HepG2 (cell line): ENCODE measurements at regions not wholly inside any gene's neighbourhood (a gene's known extent, or its start where the extent isn't known, plus 50 kb on each side); places are given as distances from the start of the nearest gene placed in this dataset.
"Not testable (repeated sequence)": the region's sequence is repeated elsewhere in the genome, so short reads cannot be mapped to it uniquely, and the experiment has no call there.

Source experiments
- ATAC-seq: fragments of 200-7000 bp; cut with Tn5 transposase; 3 replicates; pipeline ENCODE4 v1.9.1; 2020; ENCODE audit warnings: mild to moderate bottlenecking, moderate library complexity
- BruUV-seq: library from RNA; stranded (reverse); fragments of 400-500 nt; replicated peaks from 2 replicates; lab custom pipeline; 2021; lab: Mats Ljungman, UMichigan
- CTCF ChIA-PET: fragments of 300-600 bp; formaldehyde crosslinking; extraction: SDS; loops from one replicate; lab custom pipeline; 2021; ENCODE audit warnings: low total read pairs, inconsistent platforms, low intra/inter-chr PET ratio; lab: Yijun Ruan, JAX
- POLR2A ChIA-PET: fragments of 350-600 bp; sonication (Branson Sonifier 250); formaldehyde crosslinking; loops from one replicate; lab custom pipeline; 2020; ENCODE audit warnings: antibody characterized with exemption, inconsistent platforms; lab: Yijun Ruan, JAX
- DNase-seq: peaks from one replicate; pipeline ENCODE4 v3.0.0-alpha.2; 2015; ENCODE audit warnings: low spot score
- FAIRE-seq: peaks from 3 replicates; lab custom pipeline; 2011; peaks lifted over from hg19 to GRCh38; lab: Jason Lieb, UNC
- H2AFZ ChIP-seq: one replicate; pipeline ENCODE4 v1.6.1; 2011; ENCODE audit warnings: low read length, inconsistent platforms
- H3K27ac ChIP-seq: fragments of 300-600 bp; 3 replicates; pipeline ENCODE4 v1.8.0; 2011; ENCODE audit warnings: mixed run types, mild to moderate bottlenecking, mixed read lengths, low read length, inconsistent platforms; ENCODE audit not compliant: insufficient read depth; ENCODE audit errors: extremely low read length
- H3K27me3 ChIP-seq, 2 experiments: fragments of 200-600 bp in 1 of 2; 2 replicates in 1 of 2; 3 replicates in 1 of 2; pipeline versions ENCODE4 v1.6.0 to v1.8.0; 2011; ENCODE audit warnings: low read length in 2 of 2, mild to moderate bottlenecking in 2 of 2, moderate library complexity in 2 of 2, inconsistent platforms in 1 of 2; ENCODE audit not compliant: insufficient read depth in 2 of 2, control insufficient read depth in 1 of 2
- H3K36me3 ChIP-seq, 2 experiments: fragments of 200-600 bp in 1 of 2; replicated peaks in 1 of 2; 2 replicates in 1 of 2; 3 replicates in 1 of 2; pipeline versions ENCODE4 v1.5.1 to v1.8.0; 2011; ENCODE audit warnings: low read length in 2 of 2, inconsistent platforms in 1 of 2; ENCODE audit not compliant: insufficient read depth in 2 of 2, control insufficient read depth in 1 of 2
- H3K4me1 ChIP-seq: 2 replicates; pipeline ENCODE4 v1.5.1; 2012; ENCODE audit warnings: low read length, inconsistent platforms; ENCODE audit not compliant: insufficient read depth
- H3K4me2 ChIP-seq: 2 replicates; pipeline ENCODE4 v1.6.0; 2011; ENCODE audit warnings: low read depth, low read length, inconsistent platforms
- H3K4me3 ChIP-seq, 3 experiments: fragments of 200-600 bp in 1 of 3; sonication (generic), shearing (Covaris generic) in 1 of 3; replicated peaks in 1 of 3; 2 replicates each; pipeline ENCODE4 v1.5.1; 2011 to 2016; ENCODE audit warnings: low read length in 3 of 3, inconsistent platforms in 2 of 3, low read depth in 2 of 3, mild to moderate bottlenecking in 2 of 3, control low read depth in 1 of 3, mixed read lengths in 1 of 3; ENCODE audit not compliant: insufficient read depth in 1 of 3
- H3K79me2 ChIP-seq: one replicate; pipeline ENCODE4 v1.6.1; 2011; ENCODE audit warnings: low read length, inconsistent platforms; ENCODE audit not compliant: insufficient read depth
- H3K9ac ChIP-seq: 2 replicates; pipeline ENCODE4 v1.6.0; 2011; ENCODE audit warnings: mild to moderate bottlenecking, low read depth, low read length, inconsistent platforms; ENCODE audit not compliant: insufficient read depth
- H3K9me3 ChIP-seq: 2 replicates; pipeline ENCODE4 v1.5.1; 2012; ENCODE audit warnings: mild to moderate bottlenecking, low read length
- H4K20me1 ChIP-seq: 2 replicates; pipeline ENCODE4 v1.6.0; 2011; ENCODE audit warnings: inconsistent platforms, mild to moderate bottlenecking, low read length, moderate library complexity; ENCODE audit not compliant: insufficient read depth
- ZFY ChIP-seq: sonication (generic); formaldehyde crosslinking; IDR thresholded peaks from 2 replicates; pipeline ENCODE4 v1.4.0; 2020; ENCODE audit warnings: missing genetic modification reagents
- ZNF530 ChIP-seq: sonication (generic); formaldehyde crosslinking; IDR thresholded peaks from 2 replicates; pipeline ENCODE4 v1.5.0; 2020; ENCODE audit warnings: low read depth, mild to moderate bottlenecking, missing genetic modification reagents
- WGBS: methylation state at CpG from one replicate; pipeline ENCODE4 v1.1.6; 2017; ENCODE audit warnings: low lambda C conversion rate; 5-methylcytosine and 5-hydroxymethylcytosine counted together
- in situ Hi-C: cut with HindIII; loops from 2 replicates; pipeline ENCODE4 v1.10.0; 2017; ENCODE audit warnings: low pct_unique_long_range_greater_than_20kb; ENCODE audit not compliant: extremely low pct_ligation_motif_present
- intact Hi-C: fragments of 100-400 bp; cut with micrococcal nuclease; formaldehyde crosslinking; loops from one replicate; pipeline ENCODE4 v1.10.0; 2022; ENCODE audit not compliant: unreplicated experiment

DNA sequence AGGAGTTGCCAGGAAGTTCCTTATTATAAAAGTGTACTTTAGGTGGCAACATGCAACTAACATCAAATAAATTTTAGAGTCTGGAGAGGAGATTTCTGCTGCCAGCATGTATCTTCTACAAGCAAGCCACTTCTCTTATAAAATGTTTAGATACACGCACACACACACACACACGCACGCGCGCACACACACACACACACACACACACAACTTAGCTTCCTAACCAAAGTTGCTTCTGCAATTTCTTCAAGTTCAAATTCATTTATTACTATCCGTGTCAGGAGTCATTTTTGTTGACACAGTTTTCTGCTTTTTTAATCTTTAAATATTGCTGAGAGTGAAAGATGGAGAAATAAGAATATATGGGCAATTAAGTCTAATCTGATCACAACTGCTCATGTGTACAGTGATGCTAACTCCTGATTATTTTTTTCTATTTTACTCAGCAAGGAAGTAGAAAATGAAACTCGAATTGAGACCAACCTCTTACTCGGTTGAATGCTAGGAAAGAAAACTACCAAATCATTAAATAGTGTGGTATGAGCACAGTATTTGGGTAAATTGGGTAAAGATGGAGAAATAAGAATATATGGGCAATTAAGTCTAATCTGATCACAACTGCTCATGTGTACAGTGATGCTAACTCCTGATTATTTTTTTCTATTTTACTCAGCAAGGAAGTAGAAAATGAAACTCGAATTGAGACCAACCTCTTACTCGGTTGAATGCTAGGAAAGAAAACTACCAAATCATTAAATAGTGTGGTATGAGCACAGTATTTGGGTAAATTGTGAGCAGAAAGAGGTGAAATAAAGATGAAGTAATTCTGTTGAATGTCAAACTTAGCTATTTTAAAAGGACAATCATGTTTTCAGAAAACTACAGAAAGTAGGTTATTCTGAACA lies 554.1 kb upstream of the MBL2 start:
- H3K4me3 ChIP-seq, H3K79me2 ChIP-seq, H4K20me1 ChIP-seq, H3K9ac ChIP-seq, DNase-seq, CTCF ChIA-PET, H3K4me2 ChIP-seq, H3K4me1 ChIP-seq, H2AFZ ChIP-seq, intact Hi-C loops, BruUV-seq, H3K9me3 ChIP-seq, ATAC-seq, H3K36me3 ChIP-seq, H3K27me3 ChIP-seq, FAIRE-seq, in situ Hi-C loops, POLR2A ChIA-PET, H3K27ac ChIP-seq: not testable (repeated sequence)
- 14% methylated on average over 10 of the region's 10 CpGs for WGBS

DNA sequence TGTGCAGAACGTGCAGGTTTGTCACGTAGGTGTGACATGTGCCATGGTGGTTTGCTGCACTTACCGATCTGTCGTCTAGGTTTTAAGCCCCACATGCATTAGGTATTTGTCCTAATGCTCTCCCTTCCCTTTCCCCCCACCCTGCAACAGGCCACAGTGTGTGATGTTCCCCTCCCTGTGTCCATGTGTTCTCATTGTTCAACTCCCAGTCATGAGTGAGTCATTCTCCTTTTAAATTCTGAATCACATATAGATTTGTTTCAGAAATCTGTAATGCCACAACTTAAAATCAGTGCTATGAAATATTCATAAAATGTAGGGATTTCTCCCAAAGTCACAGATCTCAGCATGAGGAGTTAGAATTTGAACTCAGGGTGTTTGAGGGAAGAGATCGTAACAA lies 552.5 kb upstream of the MBL2 start:
- no peaks in the 10 kb centered on the region for H3K36me3 ChIP-seq
- no peak overlapping the region for H3K27ac ChIP-seq
- H4K20me1 ChIP-seq: no peaks in the 10 kb centered on the region
- no peak overlapping the region for H3K4me2 ChIP-seq
- intact Hi-C loops (no loop called here), in situ Hi-C loops (no loop called here)
- no peak overlapping the region for H3K4me3 ChIP-seq
- DNase-seq (no peak), ATAC-seq (no peak), FAIRE-seq (no peak)
- no peaks in the 10 kb centered on the region for H3K4me1 ChIP-seq
- H3K79me2 ChIP-seq: no peaks in the 10 kb centered on the region
- ChIA-PET POLR2A (no interaction called here), CTCF (no interaction called here)
- TF ChIP-seq ZFY (CRISPR knock-in tag) (no peak), ZNF530 (CRISPR knock-in tag) (no peak)
- WGBS: 33% methylated on average over 5 of the region's 5 CpGs
- no peak overlapping the region for H3K9ac ChIP-seq
- H3K9me3 ChIP-seq: no peaks in the 10 kb centered on the region
- no peak overlapping the region for H2AFZ ChIP-seq
- BruUV-seq: no TSS peak
- no peaks in the 10 kb centered on the region for H3K27me3 ChIP-seq
